H9 (cell line): ENCODE measurements at regions not wholly inside any gene's neighbourhood (a gene's known extent, or its start where the extent isn't known, plus 50 kb on each side); places are given as distances from the start of the nearest gene placed in this dataset.

Source experiments
- DNase-seq: peaks from one replicate; pipeline ENCODE4 v3.0.0-alpha.2; 2017
- H2AFZ ChIP-seq: one replicate; pipeline ENCODE4 v1.6.1; 2013; ENCODE audit warnings: mild to moderate bottlenecking, low read length, control low read depth, moderate library complexity
- H2AK5ac ChIP-seq: 2 replicates; pipeline ENCODE4 v1.6.1; 2013; ENCODE audit warnings: low read length, control low read depth, mixed read lengths; ENCODE audit not compliant: insufficient read length
- H2BK120ac ChIP-seq: one replicate; pipeline ENCODE4 v1.6.1; 2013; ENCODE audit warnings: low read depth, mild to moderate bottlenecking, low read length, control low read depth, inconsistent platforms; ENCODE audit not compliant: poor library complexity, severe bottlenecking
- H2BK12ac ChIP-seq: 2 replicates; pipeline ENCODE4 v1.6.1; 2013; ENCODE audit warnings: low read length, control low read depth, mixed read lengths, low read depth; ENCODE audit not compliant: insufficient read length
- H2BK15ac ChIP-seq: 2 replicates; pipeline ENCODE4 v1.6.1; 2013; ENCODE audit warnings: low read depth, low read length, control low read depth
- H2BK20ac ChIP-seq: one replicate; pipeline ENCODE4 v1.6.1; 2013; ENCODE audit warnings: low read depth, mild to moderate bottlenecking, low read length, control low read depth, inconsistent platforms; ENCODE audit not compliant: poor library complexity, severe bottlenecking
- H2BK5ac ChIP-seq: 2 replicates; pipeline ENCODE4 v1.6.1; 2013; ENCODE audit warnings: low read length, control low read depth, mixed read lengths; ENCODE audit not compliant: insufficient read length
- H3K14ac ChIP-seq: 2 replicates; pipeline ENCODE4 v1.6.1; 2013; ENCODE audit warnings: low read length, control low read depth; ENCODE audit not compliant: insufficient read depth
- H3K18ac ChIP-seq: 2 replicates; pipeline ENCODE4 v1.6.1; 2013; ENCODE audit warnings: low read depth, mild to moderate bottlenecking, mixed read lengths, low read length, control low read depth; ENCODE audit not compliant: insufficient read length
- H3K23ac ChIP-seq: 2 replicates; pipeline ENCODE4 v1.6.1; 2013; ENCODE audit warnings: low read length, control low read depth, mixed read lengths, low read depth; ENCODE audit not compliant: insufficient read length
- H3K23me2 ChIP-seq: 2 replicates; pipeline ENCODE4 v1.6.1; 2013; ENCODE audit warnings: low read depth, mild to moderate bottlenecking, mixed read lengths, low read length, control low read depth; ENCODE audit not compliant: insufficient read length, poor library complexity, severe bottlenecking
- H3K27ac ChIP-seq: 2 replicates; pipeline ENCODE4 v1.5.1; 2013; ENCODE audit warnings: low read length, control low read depth, mixed read lengths, low read depth; ENCODE audit not compliant: insufficient read length
- H3K27me3 ChIP-seq: 2 replicates; pipeline ENCODE4 v1.6.1; 2013; ENCODE audit warnings: low read length, control low read depth, inconsistent platforms; ENCODE audit not compliant: insufficient read depth
- H3K4ac ChIP-seq: 2 replicates; pipeline ENCODE4 v1.6.1; 2013; ENCODE audit warnings: low read depth, mild to moderate bottlenecking, control low read depth, inconsistent platforms, low read length, moderate library complexity
- H3K4me1 ChIP-seq: 2 replicates; pipeline ENCODE4 v1.6.1; 2013; ENCODE audit warnings: low read length, control low read depth, inconsistent platforms; ENCODE audit not compliant: insufficient read depth
- H3K4me2 ChIP-seq: 2 replicates; pipeline ENCODE4 v1.6.1; 2013; ENCODE audit warnings: low read length, control low read depth, mixed read lengths; ENCODE audit not compliant: insufficient read length, insufficient read depth
- H3K56ac ChIP-seq: 2 replicates; pipeline ENCODE4 v1.6.1; 2013; ENCODE audit warnings: low read depth, mild to moderate bottlenecking, mixed read lengths, low read length, control low read depth; ENCODE audit not compliant: insufficient read length
- H3K79me1 ChIP-seq: 2 replicates; pipeline ENCODE4 v1.6.1; 2013; ENCODE audit warnings: low read depth, mild to moderate bottlenecking, moderate library complexity, low read length, control low read depth, inconsistent platforms; ENCODE audit not compliant: insufficient read depth, poor library complexity, severe bottlenecking
- H3K79me2 ChIP-seq: 2 replicates; pipeline ENCODE4 v1.6.1; 2013; ENCODE audit warnings: low read length, control low read depth, inconsistent platforms; ENCODE audit not compliant: insufficient read depth
- H3K9ac ChIP-seq: 2 replicates; pipeline ENCODE4 v1.6.1; 2013; ENCODE audit warnings: low read length, control low read depth, mixed read lengths; ENCODE audit not compliant: insufficient read length; ENCODE audit errors: extremely low read depth
- H3K9me3 ChIP-seq: one replicate; pipeline ENCODE4 v1.6.1; 2013; ENCODE audit warnings: low read depth, low read length, inconsistent platforms; ENCODE audit not compliant: control insufficient read depth
- H3T11ph ChIP-seq: one replicate; pipeline ENCODE4 v1.6.1; 2013; ENCODE audit warnings: mild to moderate bottlenecking, low read length, control low read depth, inconsistent platforms
- H4K20me1 ChIP-seq: one replicate; pipeline ENCODE4 v1.6.1; 2013; ENCODE audit not compliant: control insufficient read depth, insufficient read length, insufficient read depth
- H4K5ac ChIP-seq: 2 replicates; pipeline ENCODE4 v1.6.1; 2013; ENCODE audit warnings: low read depth, mild to moderate bottlenecking, mixed read lengths, low read length, control low read depth; ENCODE audit not compliant: insufficient read length
- H4K8ac ChIP-seq: replicated peaks from 2 replicates; pipeline ENCODE4 v1.6.1; 2013; ENCODE audit warnings: low read length, control low read depth, mixed read lengths, low read depth; ENCODE audit not compliant: insufficient read length
- H4K91ac ChIP-seq: 2 replicates; pipeline ENCODE4 v1.6.1; 2013; ENCODE audit warnings: low read depth, mild to moderate bottlenecking, moderate library complexity, mixed read lengths, low read length, control low read depth; ENCODE audit not compliant: insufficient read length
- H3K27ac Mint-ChIP-seq, 3 experiments: 2 replicates in 2 of 3; 3 replicates in 1 of 3; pipeline ENCODE4 v1.8.0; 2020 to 2021; ENCODE audit warnings: mixed read lengths in 3 of 3, mild to moderate bottlenecking in 1 of 3, moderate library complexity in 1 of 3
- H3K27me3 Mint-ChIP-seq: 2 replicates; pipeline ENCODE4 v1.8.0; 2021; ENCODE audit warnings: low read depth, mild to moderate bottlenecking, moderate library complexity, mixed read lengths
- H3K36me3 Mint-ChIP-seq, 3 experiments: 2 replicates in 2 of 3; 3 replicates in 1 of 3; pipeline ENCODE4 v1.8.0; 2020 to 2021; ENCODE audit warnings: low read depth in 3 of 3, mixed read lengths in 3 of 3; ENCODE audit not compliant: insufficient read depth in 1 of 3
- H3K4me1 Mint-ChIP-seq, 2 experiments: 2 replicates each; pipeline ENCODE4 v1.8.0; 2020; ENCODE audit warnings: mixed read lengths in 2 of 2
- H3K4me3 Mint-ChIP-seq, 2 experiments: 2 replicates in 1 of 2; 3 replicates in 1 of 2; pipeline ENCODE4 v1.8.0; 2020 to 2021; ENCODE audit warnings: mild to moderate bottlenecking in 2 of 2, mixed read lengths in 2 of 2, moderate library complexity in 1 of 2
- H3K9me3 Mint-ChIP-seq, 2 experiments: 2 replicates in 1 of 2; 3 replicates in 1 of 2; pipeline ENCODE4 v1.8.0; 2020; ENCODE audit warnings: mild to moderate bottlenecking in 2 of 2, mixed read lengths in 2 of 2, moderate library complexity in 1 of 2
- WGBS: extraction: QIAGEN DNeasy Blood & Tissue Kit; methylation state at CpG from one replicate; pipeline ENCODE4 v1.1.7; 2013; ENCODE audit warnings: missing lambda C conversion rate, low lambda C conversion rate, mixed read lengths; ENCODE audit not compliant: insufficient read length; ENCODE audit errors: extremely low coverage; 5-methylcytosine and 5-hydroxymethylcytosine counted together
- TF ChIP-seq, protein P1 (sequence below): fragments of 200-600 bp; sonication (generic); conservative IDR thresholded peaks from 3 replicates; pipeline ENCODE4 v1.8.0; 2021; ENCODE audit warnings: antibody characterized with exemption, mild to moderate bottlenecking

GRCh38 chr5:169512385-169512784 lies 71.2 kb upstream of the SPDL1 start:
- no peak overlapping the region for H3K27ac Mint-ChIP-seq
- H2AK5ac ChIP-seq: no peak overlapping the region
- no peak overlapping the region for H2AFZ ChIP-seq
- no peak overlapping the region for H3K4me3 Mint-ChIP-seq
- H3K18ac ChIP-seq: no peak overlapping the region
- no peak overlapping the region for H4K91ac ChIP-seq
- WGBS: no CpG with 5 or more reads among the region's 4 CpGs
- H4K8ac ChIP-seq: no peak overlapping the region
- H4K5ac ChIP-seq: no peak overlapping the region
- H3K79me1 ChIP-seq: no peaks in the 10 kb centered on the region
- TF ChIP-seq, protein P1, sequence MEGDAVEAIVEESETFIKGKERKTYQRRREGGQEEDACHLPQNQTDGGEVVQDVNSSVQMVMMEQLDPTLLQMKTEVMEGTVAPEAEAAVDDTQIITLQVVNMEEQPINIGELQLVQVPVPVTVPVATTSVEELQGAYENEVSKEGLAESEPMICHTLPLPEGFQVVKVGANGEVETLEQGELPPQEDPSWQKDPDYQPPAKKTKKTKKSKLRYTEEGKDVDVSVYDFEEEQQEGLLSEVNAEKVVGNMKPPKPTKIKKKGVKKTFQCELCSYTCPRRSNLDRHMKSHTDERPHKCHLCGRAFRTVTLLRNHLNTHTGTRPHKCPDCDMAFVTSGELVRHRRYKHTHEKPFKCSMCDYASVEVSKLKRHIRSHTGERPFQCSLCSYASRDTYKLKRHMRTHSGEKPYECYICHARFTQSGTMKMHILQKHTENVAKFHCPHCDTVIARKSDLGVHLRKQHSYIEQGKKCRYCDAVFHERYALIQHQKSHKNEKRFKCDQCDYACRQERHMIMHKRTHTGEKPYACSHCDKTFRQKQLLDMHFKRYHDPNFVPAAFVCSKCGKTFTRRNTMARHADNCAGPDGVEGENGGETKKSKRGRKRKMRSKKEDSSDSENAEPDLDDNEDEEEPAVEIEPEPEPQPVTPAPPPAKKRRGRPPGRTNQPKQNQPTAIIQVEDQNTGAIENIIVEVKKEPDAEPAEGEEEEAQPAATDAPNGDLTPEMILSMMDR: no peak
- no peak overlapping the region for H3K23ac ChIP-seq
- H3K4me1 Mint-ChIP-seq: no peaks in the 10 kb centered on the region
- no peak overlapping the region for H3T11ph ChIP-seq
- H3K23me2 ChIP-seq: no peaks in the 10 kb centered on the region
- H3K27me3 ChIP-seq: no peaks in the 10 kb centered on the region
- H2BK20ac ChIP-seq: no peak overlapping the region
- no peak overlapping the region for H3K27ac ChIP-seq
- H3K4me2 ChIP-seq: no peak overlapping the region
- no peaks in the 10 kb centered on the region for H3K9me3 ChIP-seq
- H2BK12ac ChIP-seq: no peak overlapping the region
- no peak overlapping the region for H2BK120ac ChIP-seq
- no peak overlapping the region for H3K14ac ChIP-seq
- H4K20me1 ChIP-seq: no peaks in the 10 kb centered on the region
- H3K27me3 Mint-ChIP-seq: peaks cover 14% of the 10 kb centered on the region
- H2BK5ac ChIP-seq: no peak overlapping the region
- no peak overlapping the region for H3K9ac ChIP-seq
- no peak overlapping the region for H3K4ac ChIP-seq
- no peaks in the 10 kb centered on the region for H3K4me1 ChIP-seq
- no peaks in the 10 kb centered on the region for H3K36me3 Mint-ChIP-seq
- H3K9me3 Mint-ChIP-seq: peaks cover under 1 to 3% of the 10 kb centered on the region in 2 experiments; a peak in 2 of 5 replicates
- DNase-seq: no peak
- H3K56ac ChIP-seq: no peak overlapping the region
- no peaks in the 10 kb centered on the region for H3K79me2 ChIP-seq
- no peak overlapping the region for H2BK15ac ChIP-seq
